Fibroblast of lung (primary cell): ENCODE measurements at regions not wholly inside any gene's neighbourhood (a gene's known extent, or its start where the extent isn't known, plus 50 kb on each side); places are given as distances from the start of the nearest gene placed in this dataset.

ENCODE experiments used
- DNase-seq, 2 donors: peaks; one replicate each; pipeline versions ENCODE4 v3.0.0 to v3.0.0-alpha.2; 2010; ENCODE audit warnings: low read depth in 2 of 2
- H2AFZ ChIP-seq: 2 replicates; pipeline ENCODE4 v1.5.1; 2012; ENCODE audit warnings: low read length, control low read depth, inconsistent platforms
- H3K27ac ChIP-seq: 2 replicates; pipeline ENCODE4 v1.5.1; 2011; ENCODE audit warnings: low read length, control low read depth; ENCODE audit not compliant: insufficient read depth
- H3K27me3 ChIP-seq: 2 replicates; pipeline ENCODE4 v1.5.1; 2011; ENCODE audit warnings: mild to moderate bottlenecking, low read length; ENCODE audit not compliant: control insufficient read depth, insufficient read depth
- H3K36me3 ChIP-seq: 2 replicates; pipeline ENCODE4 v1.5.1; 2011; ENCODE audit warnings: low read length; ENCODE audit not compliant: control insufficient read depth, insufficient read depth
- H3K4me1 ChIP-seq: 2 replicates; pipeline ENCODE4 v1.5.1; 2011; ENCODE audit warnings: low read length; ENCODE audit not compliant: control insufficient read depth, insufficient read depth; ENCODE audit errors: extremely low read depth
- H3K4me2 ChIP-seq: 2 replicates; pipeline ENCODE4 v1.5.1; 2011; ENCODE audit warnings: low read length, control low read depth; ENCODE audit not compliant: insufficient read depth; ENCODE audit errors: extremely low read depth
- H3K4me3 ChIP-seq, 4 experiments: fragments of 200-600 bp in 1 of 4; sonication (generic) in 1 of 4; replicated peaks in 1 of 4; 2 replicates each; pipeline ENCODE4 v1.5.1; 2011 to 2016; ENCODE audit warnings: low read length in 4 of 4, low read depth in 3 of 4, mild to moderate bottlenecking in 3 of 4, control low read depth in 2 of 4, inconsistent platforms in 1 of 4, mixed read lengths in 1 of 4; ENCODE audit not compliant: insufficient read depth in 1 of 4; ENCODE audit errors: control extremely low read depth in 1 of 4
- H3K79me2 ChIP-seq: 2 replicates; pipeline ENCODE4 v1.5.1; 2012; ENCODE audit warnings: mild to moderate bottlenecking, low read length, inconsistent platforms; ENCODE audit not compliant: control insufficient read depth, insufficient read depth
- H3K9ac ChIP-seq: 2 replicates; pipeline ENCODE4 v1.5.1; 2011; ENCODE audit warnings: mild to moderate bottlenecking, low read length, control low read depth; ENCODE audit not compliant: insufficient read depth
- H3K9me3 ChIP-seq: 2 replicates; pipeline ENCODE4 v1.5.1; 2012; ENCODE audit warnings: low read depth, low read length; ENCODE audit not compliant: control insufficient read depth, insufficient read depth
- H4K20me1 ChIP-seq: 2 replicates; pipeline ENCODE4 v1.5.1; 2011; ENCODE audit warnings: low read length; ENCODE audit not compliant: control insufficient read depth, insufficient read depth; ENCODE audit errors: extremely low read depth
- CTCF ChIP-seq, 2 donors: IDR thresholded peaks in 1 of 2; conservative IDR thresholded peaks in 1 of 2; 1 replicate in 1 of 2; 2 replicates in 1 of 2; pipeline ENCODE4 v1.5.1; 2011 to 2012; ENCODE audit warnings: low read length in 2 of 2, control low read depth in 1 of 2, inconsistent platforms in 1 of 2, low read depth in 1 of 2, mild to moderate bottlenecking in 1 of 2
- EZH2 ChIP-seq: IDR thresholded peaks from 2 replicates; pipeline ENCODE4 v1.5.1; 2012; ENCODE audit warnings: low read length, control low read depth, mild to moderate bottlenecking; ENCODE audit errors: missing control alignments

DNA sequence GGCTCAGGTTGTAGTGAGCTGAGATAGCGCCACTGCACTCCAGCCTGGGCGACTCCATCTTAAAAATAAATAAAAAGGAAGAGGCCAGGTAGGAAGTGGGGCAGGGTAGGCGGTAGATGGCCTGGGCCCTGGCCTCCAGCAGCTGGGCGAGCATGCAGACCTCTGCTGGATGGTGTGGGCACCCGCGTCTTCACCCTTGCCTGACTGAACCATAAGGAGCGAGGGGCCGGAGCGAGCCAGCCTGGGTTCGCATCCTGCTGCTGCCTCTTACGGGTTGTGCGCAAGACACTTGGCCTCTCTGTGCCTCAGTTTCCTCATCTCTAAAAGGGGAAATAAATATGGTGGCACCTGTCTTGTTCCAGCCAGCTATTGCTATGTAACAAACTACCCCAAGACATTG is 146.1 kb upstream of the GSE1 start:
- Histone ChIP-seq H3K4me3 (no peak overlapping the region), H2AFZ (no peak overlapping the region), H3K4me2 (no peak overlapping the region), H3K9ac (no peak overlapping the region), H3K27me3 (no peaks in the 10 kb centered on the region), H3K9me3 (no peaks in the 10 kb centered on the region), H3K4me1 (peaks cover 4% of the 10 kb centered on the region), H3K79me2 (no peaks in the 10 kb centered on the region), H3K36me3 (no peaks in the 10 kb centered on the region), H4K20me1 (peaks cover 2% of the 10 kb centered on the region), H3K27ac (no peak overlapping the region)
- DNase-seq = no peak
- TF ChIP-seq CTCF (conservative IDR thresholded peaks at IDR 0.05 in 1 of 2, IDR thresholded peaks at IDR 0.05 in 1 of 2; ENCODE audit: low read depth in 1 of 2, low read length in 2 of 2) (no peak), EZH2 (no peak)

DNA sequence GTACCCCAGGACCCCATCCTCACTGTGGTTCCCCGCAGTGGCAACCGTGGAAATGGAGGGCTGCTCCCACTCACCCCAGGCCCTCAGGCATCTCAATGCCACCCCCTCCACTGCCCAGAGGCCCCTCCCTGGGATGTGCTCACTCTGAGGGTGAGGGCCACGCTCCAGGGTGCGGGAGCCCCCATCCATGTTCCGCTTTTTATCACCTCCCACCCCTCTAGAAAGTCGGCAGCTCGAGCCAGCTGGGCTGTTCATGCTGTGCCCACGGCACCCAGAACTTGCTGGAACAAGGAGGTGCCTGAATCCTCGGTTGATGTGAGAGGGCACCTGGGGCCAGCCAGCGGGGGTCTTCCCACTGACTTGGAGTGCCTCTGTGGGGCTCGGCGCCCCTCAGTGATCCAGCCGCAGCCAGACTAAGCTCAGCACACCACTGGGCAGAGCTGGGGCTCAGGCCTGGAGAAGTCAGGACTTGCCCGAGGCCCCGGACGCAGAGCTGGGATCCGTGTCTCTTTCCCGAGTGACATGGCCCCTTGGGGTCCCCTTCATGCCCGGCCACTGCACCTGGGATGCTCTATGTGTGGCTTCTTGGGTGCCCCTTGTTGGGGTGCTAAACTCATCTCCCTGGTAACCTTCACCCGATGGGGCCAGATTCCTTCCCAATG is 143.1 kb upstream of the GSE1 start:
- TF ChIP-seq EZH2 = no peak
- no peak for TF ChIP-seq CTCF (conservative IDR thresholded peaks at IDR 0.05 in 1 of 2, IDR thresholded peaks at IDR 0.05 in 1 of 2; ENCODE audit: low read depth in 1 of 2, low read length in 2 of 2)
- H3K4me3 ChIP-seq = no peak overlapping the region

DNA sequence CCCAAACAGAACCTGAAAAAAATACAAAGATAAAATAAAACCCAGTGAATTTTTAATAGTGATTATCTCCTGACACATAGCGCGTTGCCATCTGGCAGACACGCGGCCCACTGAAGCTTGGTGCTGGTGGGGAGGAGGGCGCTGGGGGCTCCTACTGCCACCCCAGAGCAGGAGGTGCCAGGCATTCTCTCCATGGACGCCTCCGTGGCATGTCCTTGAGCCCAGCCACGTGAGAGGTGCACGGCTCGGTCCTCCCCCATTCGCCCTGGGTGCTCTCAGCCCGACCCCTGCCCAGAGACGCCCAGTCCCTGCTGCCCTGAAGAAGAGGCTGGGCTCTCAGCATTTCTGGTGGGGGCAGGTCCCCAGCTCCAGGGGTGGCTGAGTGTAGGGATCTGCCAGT is 142.2 kb upstream of the GSE1 start:
- Histone ChIP-seq H3K36me3 (no peaks in the 10 kb centered on the region), H3K4me1 (no peaks in the 10 kb centered on the region), H3K4me2 (no peak overlapping the region), H3K27ac (no peak overlapping the region), H3K4me3 (no peak overlapping the region), H3K9ac (no peak overlapping the region), H4K20me1 (no peaks in the 10 kb centered on the region), H3K79me2 (no peaks in the 10 kb centered on the region), H2AFZ (no peak overlapping the region), H3K27me3 (no peaks in the 10 kb centered on the region), H3K9me3 (no peaks in the 10 kb centered on the region)
- TF ChIP-seq CTCF (conservative IDR thresholded peaks at IDR 0.05 in 1 of 2, IDR thresholded peaks at IDR 0.05 in 1 of 2; ENCODE audit: low read depth in 1 of 2, low read length in 2 of 2) = no peak
- no peak for TF ChIP-seq EZH2
- DNase-seq = no peak

More for the DNA sequence above, 143.1 kb upstream of the GSE1 start:
- Histone ChIP-seq H3K9ac (no peak overlapping the region), H3K4me2 (no peak overlapping the region), H3K79me2 (no peaks in the 10 kb centered on the region), H3K27me3 (no peaks in the 10 kb centered on the region), H2AFZ (no peak overlapping the region), H3K4me1 (no peaks in the 10 kb centered on the region), H3K27ac (no peak overlapping the region), H4K20me1 (no peaks in the 10 kb centered on the region), H3K9me3 (no peaks in the 10 kb centered on the region), H3K36me3 (no peaks in the 10 kb centered on the region)
- no peak for DNase-seq
